ENCODE measurements at regions not wholly inside any gene's neighbourhood (a gene's known extent, or its start where the extent isn't known, plus 50 kb on each side); places are given as distances from the start of the nearest gene placed in this dataset.
"Not testable (repeated sequence)": the region's sequence is repeated elsewhere in the genome, so short reads cannot be mapped to it uniquely, and the experiment has no call there.

- peak; percentile 20 for DNase-seq
Measured at GRCh38 chr12:46983959-46984841, 95.2 kb upstream of the PCED1B start.

GRCh38 chr12:46985816-46986215, 93.6 kb upstream of the PCED1B start:
- DNase-seq = no peak

- DNase-seq = not testable (repeated sequence)
Measured at GRCh38 chr12:46988122-46988521, 91.3 kb upstream of the PCED1B start.

- DNase-seq = no peak
Measured at GRCh38 chr12:46990211-46990610, 89.2 kb upstream of the PCED1B start.

GRCh38 chr12:46992051-46992450, 87.4 kb upstream of the PCED1B start:
- not testable (repeated sequence) for DNase-seq

GRCh38 chr12:46998811-46999368, 80.5 kb upstream of the PCED1B start:
- no peak for DNase-seq

- no peak for DNase-seq
Measured at GRCh38 chr12:47004634-47005033, 74.8 kb upstream of the PCED1B start.

GRCh38 chr12:47007048-47007447, 72.4 kb upstream of the PCED1B start:
- no peak for DNase-seq

- no peak for DNase-seq
Measured at GRCh38 chr12:47012552-47012951, 66.9 kb upstream of the PCED1B start.

- no peak for DNase-seq
Measured at GRCh38 chr12:47014474-47014873, 64.9 kb upstream of the PCED1B start.

GRCh38 chr12:47015381-47015780, 64.0 kb upstream of the PCED1B start:
- no peak for DNase-seq

GRCh38 chr12:47017041-47017713, 62.2 kb upstream of the PCED1B start:
- DNase-seq = no peak

- no peak for DNase-seq
Measured at GRCh38 chr12:47017901-47018475, 61.4 kb upstream of the PCED1B start.

- DNase-seq = no peak
Measured at GRCh38 chr12:47020211-47020821, 59.1 kb upstream of the PCED1B start.

GRCh38 chr12:47021298-47021697, 58.1 kb upstream of the PCED1B start:
- peak; percentile 50 for DNase-seq

GRCh38 chr12:47022296-47022695, 57.1 kb upstream of the PCED1B start:
- no peak for DNase-seq

GRCh38 chr12:47023311-47023710, 56.1 kb upstream of the PCED1B start:
- DNase-seq = no peak

GRCh38 chr12:47023953-47024352, 55.5 kb upstream of the PCED1B start:
- no peak for DNase-seq

- DNase-seq = no peak
Measured at GRCh38 chr12:47024463-47024862, 55.0 kb upstream of the PCED1B start.

- no peak for DNase-seq
Measured at GRCh38 chr12:47025349-47025748, 54.1 kb upstream of the PCED1B start.

- no peak for DNase-seq
Measured at GRCh38 chr12:47025798-47026197, 53.6 kb upstream of the PCED1B start.

- DNase-seq = no peak
Measured at GRCh38 chr12:47026291-47026690, 53.1 kb upstream of the PCED1B start.
